ENCODE measurements at regions not wholly inside any gene's neighbourhood (a gene's known extent, or its start where the extent isn't known, plus 50 kb on each side); places are given as distances from the start of the nearest gene placed in this dataset.

GRCh38 chr3:117853923-117854668 lies 1144.5 kb downstream of the TUSC7 start:
- H3K27ac Mint-ChIP-seq, result no peak overlapping the region
- no peaks in the 10 kb centered on the region for H3K9me3 Mint-ChIP-seq
- DNase-seq (ENCODE audit: extremely low spot score, unreplicated experiment), result no peak
- no peak for TF ChIP-seq CTCF (conservative IDR thresholded peaks at IDR 0.05)
- no peaks in the 10 kb centered on the region for H3K36me3 Mint-ChIP-seq
- H3K27me3 Mint-ChIP-seq, result peaks cover under 1% of the 10 kb centered on the region
- H3K4me3 Mint-ChIP-seq, result no peak overlapping the region
- no peaks in the 10 kb centered on the region for H3K4me1 Mint-ChIP-seq (ENCODE audit: unreplicated experiment)

- H3K9me3 Mint-ChIP-seq, result no peaks in the 10 kb centered on the region
- peaks cover 10% of the 10 kb centered on the region for H3K27me3 Mint-ChIP-seq
- TF ChIP-seq CTCF (conservative IDR thresholded peaks at IDR 0.05), result no peak
- no peaks in the 10 kb centered on the region for H3K4me1 Mint-ChIP-seq (ENCODE audit: unreplicated experiment)
- H3K27ac Mint-ChIP-seq, result no peak overlapping the region
- H3K36me3 Mint-ChIP-seq, result peaks cover 4% of the 10 kb centered on the region
- DNase-seq (ENCODE audit: extremely low spot score, unreplicated experiment), result no peak
- no peak overlapping the region for H3K4me3 Mint-ChIP-seq
Observed at GRCh38 chr3:117856354-117856753, 1146.8 kb downstream of the TUSC7 start.

- Mint-ChIP-seq H3K9me3 (no peaks in the 10 kb centered on the region), H3K4me3 (no peak overlapping the region), H3K27me3 (peaks cover 10% of the 10 kb centered on the region), H3K4me1 (ENCODE audit: unreplicated experiment) (no peaks in the 10 kb centered on the region), H3K36me3 (peaks cover 4% of the 10 kb centered on the region), H3K27ac (no peak overlapping the region)
- no peak for DNase-seq (ENCODE audit: extremely low spot score, unreplicated experiment)
- TF ChIP-seq CTCF (conservative IDR thresholded peaks at IDR 0.05), result no peak
Observed at GRCh38 chr3:117863146-117863545, 1153.6 kb downstream of the TUSC7 start.

- no peaks in the 10 kb centered on the region for H3K4me1 Mint-ChIP-seq (ENCODE audit: unreplicated experiment)
- no peak for TF ChIP-seq CTCF (conservative IDR thresholded peaks at IDR 0.05)
- peaks cover 4% of the 10 kb centered on the region for H3K27me3 Mint-ChIP-seq
- H3K9me3 Mint-ChIP-seq, result no peaks in the 10 kb centered on the region
- no peak overlapping the region for H3K27ac Mint-ChIP-seq
- H3K36me3 Mint-ChIP-seq, result no peaks in the 10 kb centered on the region
- no peak for DNase-seq (ENCODE audit: extremely low spot score, unreplicated experiment)
- no peak overlapping the region for H3K4me3 Mint-ChIP-seq
Observed at GRCh38 chr3:117865338-117865737, 1155.8 kb downstream of the TUSC7 start.

GRCh38 chr3:117868766-117869165 lies 1159.2 kb downstream of the TUSC7 start:
- no peaks in the 10 kb centered on the region for H3K4me1 Mint-ChIP-seq (ENCODE audit: unreplicated experiment)
- H3K36me3 Mint-ChIP-seq, result no peaks in the 10 kb centered on the region
- no peak for TF ChIP-seq CTCF (conservative IDR thresholded peaks at IDR 0.05)
- no peak overlapping the region for H3K4me3 Mint-ChIP-seq
- no peak for DNase-seq (ENCODE audit: extremely low spot score, unreplicated experiment)
- no peaks in the 10 kb centered on the region for H3K9me3 Mint-ChIP-seq
- H3K27me3 Mint-ChIP-seq, result no peaks in the 10 kb centered on the region
- no peak overlapping the region for H3K27ac Mint-ChIP-seq

All from type B pancreatic cell (in vitro differentiated cells).